ENCODE measurements at regions not wholly inside any gene's neighbourhood (a gene's known extent, or its start where the extent isn't known, plus 50 kb on each side); places are given as distances from the start of the nearest gene placed in this dataset.

GRCh38 chr6:134714113-134714512 is 235.8 kb downstream of the ALDH8A1 start:
- H3K9me3 ChIP-seq: no peaks in the 10 kb centered on the region
- intact Hi-C loops (cut with DNase I): no loop called here
- 58% methylated on average over 4 of the region's 4 CpGs for WGBS
- no peak overlapping the region for H3K4me3 ChIP-seq
- H3K4me1 ChIP-seq: peaks cover 2 to 11% (median 6%) of the 10 kb centered on the region in 4 donors
- TF ChIP-seq POLR2AphosphoS5 (IDR thresholded peaks at IDR 0.05) (no peak), POLR2A (IDR thresholded peaks at IDR 0.05; ENCODE audit: low read depth) (no peak), EP300 (IDR thresholded peaks at IDR 0.05) (no peak)
- TF ChIP-seq, protein P1, sequence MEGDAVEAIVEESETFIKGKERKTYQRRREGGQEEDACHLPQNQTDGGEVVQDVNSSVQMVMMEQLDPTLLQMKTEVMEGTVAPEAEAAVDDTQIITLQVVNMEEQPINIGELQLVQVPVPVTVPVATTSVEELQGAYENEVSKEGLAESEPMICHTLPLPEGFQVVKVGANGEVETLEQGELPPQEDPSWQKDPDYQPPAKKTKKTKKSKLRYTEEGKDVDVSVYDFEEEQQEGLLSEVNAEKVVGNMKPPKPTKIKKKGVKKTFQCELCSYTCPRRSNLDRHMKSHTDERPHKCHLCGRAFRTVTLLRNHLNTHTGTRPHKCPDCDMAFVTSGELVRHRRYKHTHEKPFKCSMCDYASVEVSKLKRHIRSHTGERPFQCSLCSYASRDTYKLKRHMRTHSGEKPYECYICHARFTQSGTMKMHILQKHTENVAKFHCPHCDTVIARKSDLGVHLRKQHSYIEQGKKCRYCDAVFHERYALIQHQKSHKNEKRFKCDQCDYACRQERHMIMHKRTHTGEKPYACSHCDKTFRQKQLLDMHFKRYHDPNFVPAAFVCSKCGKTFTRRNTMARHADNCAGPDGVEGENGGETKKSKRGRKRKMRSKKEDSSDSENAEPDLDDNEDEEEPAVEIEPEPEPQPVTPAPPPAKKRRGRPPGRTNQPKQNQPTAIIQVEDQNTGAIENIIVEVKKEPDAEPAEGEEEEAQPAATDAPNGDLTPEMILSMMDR (IDR thresholded peaks at IDR 0.05): no peak
- DNase-seq (ENCODE audit: extremely low spot score): no peak
- H3K36me3 ChIP-seq: no peaks in the 10 kb centered on the region
- no peak overlapping the region for H3K27ac ChIP-seq (replicated peaks in 1 of 4)
- H3K27me3 ChIP-seq: no peaks in the 10 kb centered on the region

DNA sequence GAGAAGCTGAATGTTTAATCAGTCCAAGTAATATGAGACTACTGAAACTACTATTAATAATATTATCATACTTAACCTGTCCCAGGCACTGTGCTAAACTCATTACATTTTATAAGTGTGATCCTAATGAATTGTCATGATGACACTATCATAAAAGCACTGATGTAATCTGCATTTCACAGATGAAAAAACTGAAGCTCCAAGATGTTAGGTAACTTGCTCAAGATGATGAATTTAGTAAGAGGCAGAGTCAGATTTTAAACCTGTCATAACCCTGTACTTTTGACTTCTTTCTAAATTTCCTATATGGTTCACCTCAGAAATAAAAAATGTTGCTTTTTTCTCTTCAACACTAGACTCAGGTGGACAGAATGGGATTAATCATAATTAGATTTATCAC is 237.6 kb downstream of the ALDH8A1 start:
- Histone ChIP-seq H3K4me3 (no peak overlapping the region), H3K9me3 (no peaks in the 10 kb centered on the region), H3K36me3 (no peaks in the 10 kb centered on the region), H3K27me3 (no peaks in the 10 kb centered on the region), H3K27ac (replicated peaks in 1 of 4) (no peak overlapping the region), H3K4me1 (peaks cover 3 to 13% (median 6%) of the 10 kb centered on the region in 4 donors)
- intact Hi-C loops (cut with DNase I): no loop called here
- no peak for DNase-seq (ENCODE audit: extremely low spot score)
- TF ChIP-seq, protein P1 (IDR thresholded peaks at IDR 0.05): no peak
- no peak for TF ChIP-seq EP300 (IDR thresholded peaks at IDR 0.05)
- no peak for TF ChIP-seq POLR2A (IDR thresholded peaks at IDR 0.05; ENCODE audit: low read depth)
- no peak for TF ChIP-seq POLR2AphosphoS5 (IDR thresholded peaks at IDR 0.05)

DNA sequence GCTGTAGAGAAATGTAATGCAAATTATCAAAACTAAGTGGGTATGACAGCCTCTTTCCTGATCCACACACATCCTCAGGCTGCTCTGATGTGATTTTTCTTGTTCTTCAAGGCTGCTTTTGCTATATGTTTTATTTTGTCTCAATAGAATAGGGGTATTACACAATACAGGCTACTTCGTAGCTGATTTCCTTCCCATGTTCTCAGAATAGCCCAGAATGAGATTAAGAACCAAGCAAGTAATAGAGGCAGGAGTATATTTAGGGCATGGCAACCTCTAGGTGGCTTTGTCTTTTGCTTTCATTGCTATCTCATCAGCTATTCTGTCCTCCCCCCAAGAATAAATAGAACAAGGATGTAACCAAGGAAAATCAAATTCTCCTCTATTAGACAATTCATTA is 241.8 kb downstream of the ALDH8A1 start:
- no peak overlapping the region for H3K4me3 ChIP-seq
- 87% methylated on average over 1 of the region's 1 CpG for WGBS
- H3K27me3 ChIP-seq: no peaks in the 10 kb centered on the region
- no peak for DNase-seq (ENCODE audit: extremely low spot score)
- no peaks in the 10 kb centered on the region for H3K9me3 ChIP-seq
- H3K36me3 ChIP-seq: no peaks in the 10 kb centered on the region
- intact Hi-C loops (cut with DNase I): no loop called here
- H3K4me1 ChIP-seq: peaks cover 0 to 12% (median 3%) of the 10 kb centered on the region in 4 donors
- no peak for TF ChIP-seq EP300 (IDR thresholded peaks at IDR 0.05)
- TF ChIP-seq, protein P1 (IDR thresholded peaks at IDR 0.05): no peak
- no peak for TF ChIP-seq POLR2A (IDR thresholded peaks at IDR 0.05; ENCODE audit: low read depth)
- no peak for TF ChIP-seq POLR2AphosphoS5 (IDR thresholded peaks at IDR 0.05)
- no peak overlapping the region for H3K27ac ChIP-seq (replicated peaks in 1 of 4)

DNA sequence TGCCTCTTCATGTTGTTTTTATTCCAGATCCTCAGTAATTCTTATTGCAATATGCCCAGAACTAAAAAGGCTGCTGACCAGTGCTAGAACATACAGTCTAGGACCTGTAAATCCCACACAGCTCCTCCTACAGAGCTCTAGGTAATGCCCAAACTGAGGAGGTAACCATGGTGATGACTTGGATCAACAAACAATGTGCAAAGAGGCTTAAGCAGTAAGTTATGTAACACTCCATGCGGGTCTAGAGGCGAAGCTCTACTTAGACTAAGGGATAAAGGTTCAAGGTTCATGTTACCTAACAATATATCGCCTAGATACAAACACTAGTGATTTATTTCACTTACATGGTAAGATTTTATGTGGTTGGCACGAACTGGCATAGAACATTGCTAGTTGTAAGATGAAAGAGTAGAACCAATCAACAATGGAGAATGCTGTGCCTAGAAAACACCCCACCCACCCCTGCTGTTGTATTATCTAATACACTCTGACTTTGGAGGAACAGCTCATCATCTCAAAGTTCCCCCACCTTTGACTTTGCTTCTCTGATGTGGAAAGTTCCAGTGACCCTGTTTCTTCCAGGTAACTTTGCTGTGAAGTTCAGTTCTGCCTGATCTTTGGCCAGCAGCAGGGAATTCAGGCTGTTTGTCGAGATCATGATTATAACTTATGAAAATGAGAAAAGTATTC is 242.4 kb downstream of the ALDH8A1 start:
- Histone ChIP-seq H3K9me3 (no peaks in the 10 kb centered on the region), H3K4me1 (peaks cover 0 to 12% (median 3%) of the 10 kb centered on the region in 4 donors), H3K27ac (replicated peaks in 1 of 4) (no peak overlapping the region), H3K4me3 (no peak overlapping the region), H3K27me3 (no peaks in the 10 kb centered on the region), H3K36me3 (no peaks in the 10 kb centered on the region)
- no peak for DNase-seq (ENCODE audit: extremely low spot score)
- 67% methylated on average over 5 of the region's 5 CpGs for WGBS
- TF ChIP-seq POLR2A (IDR thresholded peaks at IDR 0.05; ENCODE audit: low read depth): no peak
- no peak for TF ChIP-seq EP300 (IDR thresholded peaks at IDR 0.05)
- TF ChIP-seq POLR2AphosphoS5 (IDR thresholded peaks at IDR 0.05): no peak
- TF ChIP-seq, protein P1 (IDR thresholded peaks at IDR 0.05): no peak
- intact Hi-C loops (cut with DNase I): no loop called here

GRCh38 chr6:134706806-134707205 is 243.1 kb downstream of the ALDH8A1 start:
- DNase-seq (ENCODE audit: extremely low spot score): no peak
- peaks cover 0 to 12% (median 3%) of the 10 kb centered on the region in 4 donors for H3K4me1 ChIP-seq
- intact Hi-C loops (cut with DNase I): no loop called here
- H3K4me3 ChIP-seq: no peak overlapping the region
- H3K36me3 ChIP-seq: no peaks in the 10 kb centered on the region
- H3K9me3 ChIP-seq: no peaks in the 10 kb centered on the region
- WGBS: 69% methylated on average over 2 of the region's 2 CpGs
- no peak overlapping the region for H3K27ac ChIP-seq (replicated peaks in 1 of 4)
- H3K27me3 ChIP-seq: no peaks in the 10 kb centered on the region
- TF ChIP-seq, protein P1 (IDR thresholded peaks at IDR 0.05): no peak
- TF ChIP-seq POLR2AphosphoS5 (IDR thresholded peaks at IDR 0.05): no peak
- no peak for TF ChIP-seq POLR2A (IDR thresholded peaks at IDR 0.05; ENCODE audit: low read depth)
- TF ChIP-seq EP300 (IDR thresholded peaks at IDR 0.05): no peak

Data from esophagus muscularis mucosa (tissue), 4 donors.